Mesenchymal stem cell (in vitro differentiated cells and primary cell): ENCODE measurements at regions not wholly inside any gene's neighbourhood (a gene's known extent, or its start where the extent isn't known, plus 50 kb on each side); places are given as distances from the start of the nearest gene placed in this dataset.
"Not testable (repeated sequence)": the region's sequence is repeated elsewhere in the genome, so short reads cannot be mapped to it uniquely, and the experiment has no call there.

Experiments
- DNase-seq: peaks from one replicate; pipeline ENCODE4 v3.0.0-alpha.2; 2013
- H2AFZ ChIP-seq: one replicate; pipeline ENCODE4 v1.6.1; 2013; ENCODE audit warnings: low read depth, mild to moderate bottlenecking, control low read depth, inconsistent platforms, low read length, moderate library complexity
- H2AK5ac ChIP-seq: 2 replicates; pipeline ENCODE4 v1.6.1; 2013; ENCODE audit warnings: low read length, moderate library complexity, mild to moderate bottlenecking, inconsistent platforms; ENCODE audit not compliant: severe bottlenecking
- H2BK120ac ChIP-seq: one replicate; pipeline ENCODE4 v1.6.1; 2013; ENCODE audit warnings: low read depth, mild to moderate bottlenecking, inconsistent platforms, low read length, moderate library complexity
- H2BK12ac ChIP-seq, 2 experiments: one replicate each; pipeline ENCODE4 v1.6.1; 2013; ENCODE audit warnings: inconsistent platforms in 2 of 2, low read length in 2 of 2, mild to moderate bottlenecking in 2 of 2, moderate library complexity in 2 of 2, control low read depth in 1 of 2
- H2BK15ac ChIP-seq: one replicate; pipeline ENCODE4 v1.6.1; 2013; ENCODE audit warnings: mild to moderate bottlenecking, low read depth, inconsistent platforms; ENCODE audit not compliant: poor library complexity, severe bottlenecking
- H2BK5ac ChIP-seq: 2 replicates; pipeline ENCODE4 v1.6.1; 2013; ENCODE audit warnings: low read depth, mild to moderate bottlenecking, low read length, control low read depth, inconsistent platforms; ENCODE audit not compliant: poor library complexity, severe bottlenecking
- H3K14ac ChIP-seq, 2 experiments: one replicate each; pipeline ENCODE4 v1.6.1; 2013; ENCODE audit warnings: inconsistent platforms in 2 of 2, low read length in 2 of 2, control low read depth in 1 of 2, mild to moderate bottlenecking in 1 of 2, moderate library complexity in 1 of 2
- H3K18ac ChIP-seq, 2 experiments: one replicate each; pipeline ENCODE4 v1.6.1; 2013; ENCODE audit warnings: inconsistent platforms in 2 of 2, low read length in 2 of 2, control low read depth in 1 of 2, low read depth in 1 of 2, mild to moderate bottlenecking in 1 of 2
- H3K23ac ChIP-seq, 2 experiments: one replicate each; pipeline ENCODE4 v1.6.1; 2013; ENCODE audit warnings: inconsistent platforms in 2 of 2, low read length in 2 of 2, mild to moderate bottlenecking in 2 of 2, moderate library complexity in 2 of 2, control low read depth in 1 of 2
- H3K27ac ChIP-seq: 2 replicates; pipeline ENCODE4 v1.5.1; 2013; ENCODE audit warnings: mild to moderate bottlenecking, moderate library complexity, low read length, control low read depth, inconsistent platforms; ENCODE audit not compliant: poor library complexity, severe bottlenecking
- H3K27me3 ChIP-seq, 2 experiments: 2 replicates each; pipeline versions ENCODE4 v1.6.1 to v1.7.0; 2013; ENCODE audit warnings: low read length in 2 of 2, mild to moderate bottlenecking in 2 of 2, moderate library complexity in 2 of 2, control low read depth in 1 of 2, inconsistent platforms in 1 of 2; ENCODE audit not compliant: control insufficient read depth in 1 of 2, insufficient read depth in 1 of 2
- H3K36me3 ChIP-seq, 2 experiments: 2 replicates each; pipeline versions ENCODE4 v1.6.1 to v1.7.0; 2013; ENCODE audit warnings: low read length in 2 of 2, control low read depth in 1 of 2, inconsistent platforms in 1 of 2, low read depth in 1 of 2, mild to moderate bottlenecking in 1 of 2; ENCODE audit not compliant: insufficient read depth in 2 of 2, control insufficient read depth in 1 of 2
- H3K4ac ChIP-seq, 2 experiments: one replicate each; pipeline ENCODE4 v1.6.1; 2013; ENCODE audit warnings: inconsistent platforms in 2 of 2, low read length in 2 of 2, mild to moderate bottlenecking in 2 of 2, moderate library complexity in 2 of 2, control low read depth in 1 of 2, low read depth in 1 of 2
- H3K4me1 ChIP-seq: 2 replicates; pipeline ENCODE4 v1.6.1; 2013; ENCODE audit warnings: low read depth, low read length, control low read depth; ENCODE audit not compliant: control insufficient read depth, insufficient read depth
- H3K4me2 ChIP-seq: 2 replicates; pipeline ENCODE4 v1.6.1; 2013; ENCODE audit warnings: low read length, mild to moderate bottlenecking, inconsistent platforms; ENCODE audit not compliant: poor library complexity, severe bottlenecking
- H3K4me3 ChIP-seq, 2 experiments: 2 replicates each; pipeline versions ENCODE4 v1.5.1 to v1.7.0; 2013; ENCODE audit warnings: low read length in 2 of 2, mild to moderate bottlenecking in 2 of 2, control low read depth in 1 of 2, low read depth in 1 of 2; ENCODE audit not compliant: insufficient read depth in 1 of 2
- H3K79me1 ChIP-seq: replicated peaks from 2 replicates; pipeline ENCODE4 v1.6.1; 2013; ENCODE audit warnings: mild to moderate bottlenecking, control low read depth, low read length, inconsistent platforms; ENCODE audit not compliant: poor library complexity, severe bottlenecking
- H3K9ac ChIP-seq: 2 replicates; pipeline ENCODE4 v1.7.0; 2013; ENCODE audit warnings: mild to moderate bottlenecking, low read length, moderate library complexity
- H3K9me3 ChIP-seq: 2 replicates; pipeline ENCODE4 v1.7.0; 2013; ENCODE audit warnings: mild to moderate bottlenecking, low read length; ENCODE audit not compliant: control insufficient read depth
- H4K8ac ChIP-seq: one replicate; pipeline ENCODE4 v1.6.1; 2013; ENCODE audit warnings: inconsistent platforms, mild to moderate bottlenecking, low read length, moderate library complexity
- H4K91ac ChIP-seq: one replicate; pipeline ENCODE4 v1.6.1; 2013; ENCODE audit warnings: mild to moderate bottlenecking, low read length, inconsistent platforms
- WGBS: methylation state at CpG from one replicate; pipeline ENCODE4 v1.1.7; 2013; ENCODE audit warnings: mixed read lengths; 5-methylcytosine and 5-hydroxymethylcytosine counted together

DNA sequence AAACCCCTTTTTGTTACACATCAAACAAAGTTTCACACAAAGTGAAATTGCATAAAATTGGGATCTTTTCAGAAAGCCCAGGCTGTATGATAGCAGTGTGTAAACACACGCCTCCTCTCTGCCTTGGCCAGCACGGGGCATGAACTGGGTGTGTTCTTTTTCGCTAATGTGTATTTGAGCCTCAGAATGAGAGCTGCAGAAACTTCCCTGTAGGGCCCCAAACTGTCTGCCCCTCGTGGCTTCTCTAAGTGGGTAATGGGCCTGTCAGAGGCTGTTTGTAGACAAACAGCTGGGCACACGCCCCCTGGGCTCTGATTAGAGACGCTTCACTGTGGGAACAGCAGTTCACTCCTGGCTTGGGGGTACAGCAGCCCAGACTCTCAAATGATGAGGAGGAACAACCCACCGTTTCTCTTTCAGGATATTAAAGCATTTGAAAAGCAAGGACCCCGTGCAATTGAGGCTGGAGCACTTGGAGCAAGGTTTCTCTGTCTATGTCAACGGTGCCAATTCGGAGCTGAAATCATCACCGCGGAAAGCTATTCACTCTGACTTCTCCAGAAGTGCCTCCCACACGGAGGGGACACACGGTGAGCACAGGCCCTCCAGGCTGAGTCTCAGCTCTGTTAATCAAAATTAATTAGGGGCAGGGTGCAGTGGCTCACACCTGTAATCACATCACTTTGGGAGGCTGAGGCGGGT, 78.4 kb downstream of the KATNIP start:
- peak; percentile 14 for DNase-seq
- H2BK15ac ChIP-seq: no peak overlapping the region
- no peak overlapping the region for H2AFZ ChIP-seq
- H3K9me3 ChIP-seq: no peaks in the 10 kb centered on the region
- H3K27ac ChIP-seq: no peak overlapping the region
- no peaks in the 10 kb centered on the region for H3K27me3 ChIP-seq
- H3K4me1 ChIP-seq: no peaks in the 10 kb centered on the region
- H3K9ac ChIP-seq: peak overlapping the region; percentile 27
- H3K4me3 ChIP-seq: no peak overlapping the region
- no peak overlapping the region for H3K18ac ChIP-seq
- peaks cover 21 to 25% of the 10 kb centered on the region in 2 experiments for H3K36me3 ChIP-seq
- no peak overlapping the region for H3K4ac ChIP-seq
- no peak overlapping the region for H3K4me2 ChIP-seq
- H3K14ac ChIP-seq: no peak overlapping the region
- no peak overlapping the region for H2BK12ac ChIP-seq
- H2BK5ac ChIP-seq: no peak overlapping the region
- 76% methylated on average over 15 of the region's 15 CpGs for WGBS
- H4K91ac ChIP-seq: no peak overlapping the region
- no peak overlapping the region for H2BK120ac ChIP-seq
- peaks cover 7% of the 10 kb centered on the region for H3K79me1 ChIP-seq
- no peak overlapping the region for H4K8ac ChIP-seq
- H2AK5ac ChIP-seq: no peak overlapping the region
- no peak overlapping the region for H3K23ac ChIP-seq

DNA sequence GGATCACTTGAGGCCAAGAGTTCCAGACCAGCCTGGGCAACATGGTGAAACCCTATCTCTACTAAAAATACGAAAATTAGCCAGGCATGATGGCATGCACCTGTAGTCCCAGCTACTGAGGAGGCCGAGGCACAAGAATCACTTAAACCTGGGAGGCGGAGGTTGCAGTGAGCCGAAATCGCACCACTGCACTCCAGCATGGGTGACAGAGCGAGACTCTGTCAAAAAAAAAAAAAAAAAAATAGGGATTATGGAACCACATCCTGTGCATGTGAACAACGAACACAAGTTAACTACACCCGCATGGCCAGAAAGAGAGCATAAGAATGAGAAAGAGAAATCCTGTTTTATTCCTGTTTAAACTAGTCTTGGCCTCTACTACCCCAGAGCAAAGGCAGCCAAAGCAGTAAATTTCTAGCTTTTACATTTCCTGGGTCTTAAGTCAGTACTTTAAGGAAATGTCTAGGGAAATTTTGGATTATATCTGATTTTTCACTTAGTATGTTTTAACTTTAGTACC, 79.1 kb downstream of the KATNIP start:
- H3K9ac ChIP-seq, H2BK5ac ChIP-seq, H3K4me1 ChIP-seq, H3K23ac ChIP-seq, H4K91ac ChIP-seq, H3K9me3 ChIP-seq, H3K4ac ChIP-seq, H3K18ac ChIP-seq, H2BK15ac ChIP-seq, H3K14ac ChIP-seq, H3K27ac ChIP-seq, H3K79me1 ChIP-seq, H3K27me3 ChIP-seq, H2AK5ac ChIP-seq, H2BK120ac ChIP-seq, H2AFZ ChIP-seq, H4K8ac ChIP-seq, H3K4me3 ChIP-seq, DNase-seq, H2BK12ac ChIP-seq, H3K4me2 ChIP-seq: not testable (repeated sequence)
- H3K36me3 ChIP-seq: peaks cover 21 to 25% of the 10 kb centered on the region in 2 experiments
- 96% methylated on average over 8 of the region's 8 CpGs for WGBS

DNA sequence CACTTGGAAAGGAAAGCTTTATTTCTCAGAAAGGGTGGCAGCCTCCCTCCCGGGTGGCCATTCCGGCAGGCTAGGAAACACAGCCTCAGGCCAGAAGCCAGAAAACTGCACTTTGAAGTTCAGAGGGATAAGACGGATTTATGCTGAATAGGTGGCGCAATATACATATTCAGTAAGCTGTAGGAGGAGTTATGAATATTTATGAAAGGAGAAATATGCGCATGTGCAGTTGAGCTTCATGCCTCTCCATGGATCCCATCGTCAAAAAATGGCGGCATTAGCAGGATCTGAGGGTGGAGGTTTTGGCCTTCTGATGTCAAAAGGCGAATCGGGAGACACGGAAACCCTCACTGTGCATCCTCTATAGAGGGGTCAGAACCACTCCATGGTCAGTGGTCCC, 82.3 kb downstream of the KATNIP start:
- Histone ChIP-seq H3K4ac (no peak overlapping the region), H3K36me3 (peaks cover 26 to 28% of the 10 kb centered on the region in 2 experiments), H2BK5ac (no peak overlapping the region), H2BK15ac (no peak overlapping the region), H4K8ac (no peak overlapping the region), H4K91ac (no peak overlapping the region), H3K9me3 (no peaks in the 10 kb centered on the region), H3K4me3 (no peak overlapping the region), H2AFZ (no peak overlapping the region), H2BK120ac (no peak overlapping the region), H3K18ac (no peak overlapping the region), H3K4me2 (no peak overlapping the region), H3K9ac (no peak overlapping the region), H3K4me1 (peaks cover 7% of the 10 kb centered on the region), H2BK12ac (no peak overlapping the region), H3K27me3 (no peaks in the 10 kb centered on the region), H3K23ac (no peak overlapping the region), H3K27ac (no peak overlapping the region), H3K79me1 (peaks cover 2% of the 10 kb centered on the region), H2AK5ac (no peak overlapping the region), H3K14ac (no peak overlapping the region)
- DNase-seq: no peak
- WGBS: 97% methylated on average over 10 of the region's 10 CpGs

DNA sequence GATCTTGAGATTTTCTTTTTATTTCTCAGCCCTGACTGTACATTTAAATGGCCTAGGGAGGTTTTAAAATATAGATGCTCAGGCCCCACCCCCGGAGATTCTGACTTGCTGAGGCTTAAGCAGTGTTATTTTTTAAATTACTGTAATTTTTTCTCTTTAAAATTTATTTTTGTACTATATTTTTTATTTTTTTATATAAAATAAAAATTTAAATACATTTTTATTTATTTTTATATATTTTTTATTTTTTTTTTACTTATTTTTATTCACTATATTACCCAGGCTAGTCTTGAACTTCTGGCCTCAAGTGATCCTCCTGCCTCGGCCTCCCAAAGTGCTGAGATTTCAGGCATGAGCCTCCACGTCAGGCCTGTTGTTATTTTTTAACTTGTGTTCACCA, 83.3 kb downstream of the KATNIP start:
- no peaks in the 10 kb centered on the region for H3K9me3 ChIP-seq
- no peak overlapping the region for H3K4ac ChIP-seq
- H3K14ac ChIP-seq: no peak overlapping the region
- DNase-seq: no peak
- no peak overlapping the region for H3K9ac ChIP-seq
- H4K91ac ChIP-seq: no peak overlapping the region
- H3K4me2 ChIP-seq: no peak overlapping the region
- no peak overlapping the region for H2AK5ac ChIP-seq
- H3K79me1 ChIP-seq: no peaks in the 10 kb centered on the region
- no peak overlapping the region for H2BK120ac ChIP-seq
- H2BK15ac ChIP-seq: no peak overlapping the region
- H3K4me3 ChIP-seq: no peak overlapping the region
- H3K27ac ChIP-seq: no peak overlapping the region
- H4K8ac ChIP-seq: no peak overlapping the region
- H3K27me3 ChIP-seq: no peaks in the 10 kb centered on the region
- H3K36me3 ChIP-seq: peaks cover 26 to 37% of the 10 kb centered on the region in 2 experiments
- no peak overlapping the region for H2BK5ac ChIP-seq
- WGBS: 83% methylated on average over 2 of the region's 3 CpGs
- H3K23ac ChIP-seq: no peak overlapping the region
- H2BK12ac ChIP-seq: no peak overlapping the region
- no peak overlapping the region for H2AFZ ChIP-seq
- no peak overlapping the region for H3K18ac ChIP-seq
- peaks cover 7% of the 10 kb centered on the region for H3K4me1 ChIP-seq
